Endothelial cell of umbilical vein (primary cell): ENCODE measurements at regions not wholly inside any gene's neighbourhood (a gene's known extent, or its start where the extent isn't known, plus 50 kb on each side); places are given as distances from the start of the nearest gene placed in this dataset.

Experiments used
- BruUV-seq: library from RNA; stranded (reverse); fragments of 400-500 nt; replicated peaks from 2 replicates; lab custom pipeline; 2021; lab: Mats Ljungman, UMichigan
- CTCF ChIA-PET: fragments of 300-600, 350-600 bp; sonication (Branson Sonifier 250); formaldehyde crosslinking; loops from one replicate; lab custom pipeline; 2021; ENCODE audit warnings: antibody characterized with exemption, inconsistent platforms; lab: Charles Lee
- POLR2A ChIA-PET: fragments of 300-600, 350-600 bp; sonication (Branson Sonifier 250); formaldehyde crosslinking; loops from one replicate; lab custom pipeline; 2021; ENCODE audit warnings: antibody characterized with exemption, inconsistent platforms; lab: Charles Lee
- DNase-seq: peaks from one replicate; pipeline ENCODE4 v3.0.0-alpha.2; 2011; ENCODE audit warnings: low read depth, low spot score
- FAIRE-seq: peaks from 2 replicates; lab custom pipeline; 2011; peaks lifted over from hg19 to GRCh38; lab: Jason Lieb, UNC
- H2AFZ ChIP-seq: 2 replicates; pipeline ENCODE4 v1.6.0; 2012; ENCODE audit warnings: low read depth, low read length, control low read depth, inconsistent platforms
- H3K27ac ChIP-seq: 2 replicates; pipeline ENCODE4 v1.5.1; 2011; ENCODE audit warnings: low read depth, mild to moderate bottlenecking, control low read depth, low read length, moderate library complexity; ENCODE audit not compliant: insufficient read depth
- H3K27me3 ChIP-seq, 2 experiments: 2 replicates each; pipeline versions ENCODE4 v1.6.0 to v1.6.1; 2011; ENCODE audit warnings: low read length in 2 of 2, mixed read lengths in 1 of 2; ENCODE audit not compliant: control insufficient read depth in 2 of 2, insufficient read depth in 2 of 2
- H3K36me3 ChIP-seq, 2 experiments: 2 replicates in 1 of 2; 3 replicates in 1 of 2; pipeline ENCODE4 v1.5.1; 2011; ENCODE audit warnings: low read length in 2 of 2, mild to moderate bottlenecking in 1 of 2, moderate library complexity in 1 of 2; ENCODE audit not compliant: control insufficient read depth in 2 of 2, insufficient read depth in 2 of 2; ENCODE audit errors: extremely low read depth in 1 of 2
- H3K4me1 ChIP-seq: 3 replicates; pipeline ENCODE4 v1.5.1; 2011; ENCODE audit warnings: mild to moderate bottlenecking, low read length; ENCODE audit not compliant: control insufficient read depth, insufficient read depth; ENCODE audit errors: extremely low read depth
- H3K4me2 ChIP-seq: 2 replicates; pipeline ENCODE4 v1.6.1; 2011; ENCODE audit warnings: low read length, control low read depth, mixed read lengths; ENCODE audit not compliant: insufficient read depth
- H3K4me3 ChIP-seq, 3 experiments: fragments of 200-600 bp in 1 of 3; sonication (generic), shearing (Covaris generic) in 1 of 3; replicated peaks in 1 of 3; 2 replicates each; pipeline ENCODE4 v1.5.1; 2011 to 2016; ENCODE audit warnings: control low read depth in 3 of 3, low read length in 3 of 3, mild to moderate bottlenecking in 2 of 3, inconsistent platforms in 1 of 3, low read depth in 1 of 3, moderate library complexity in 1 of 3; ENCODE audit not compliant: insufficient read depth in 1 of 3
- H3K79me2 ChIP-seq: 2 replicates; pipeline ENCODE4 v1.6.0; 2012; ENCODE audit warnings: low read length, inconsistent platforms; ENCODE audit not compliant: control insufficient read depth, insufficient read depth
- H3K9ac ChIP-seq: replicated peaks from 2 replicates; pipeline ENCODE3; 2011; ENCODE audit warnings: low read length, control low read depth; ENCODE audit not compliant: insufficient read depth; ENCODE audit errors: extremely low read depth
- H3K9me1 ChIP-seq: replicated peaks from 3 replicates; pipeline ENCODE4 v1.6.0; 2011; ENCODE audit warnings: mild to moderate bottlenecking, low read length; ENCODE audit not compliant: control insufficient read depth, insufficient read depth; ENCODE audit errors: extremely low read depth
- H3K9me3 ChIP-seq: replicated peaks from 2 replicates; pipeline ENCODE4 v1.5.1; 2012; ENCODE audit warnings: low read length, inconsistent platforms; ENCODE audit not compliant: control insufficient read depth, insufficient read depth
- H4K20me1 ChIP-seq: replicated peaks from 2 replicates; pipeline ENCODE3; 2011; ENCODE audit warnings: mild to moderate bottlenecking, low read length; ENCODE audit not compliant: control insufficient read depth, insufficient read depth; ENCODE audit errors: extremely low read depth
- EZH2 ChIP-seq: IDR thresholded peaks from 2 replicates; pipeline ENCODE4 v1.6.1; 2012; ENCODE audit warnings: borderline replicate concordance, low read depth, mild to moderate bottlenecking, moderate library complexity, low read length, inconsistent platforms; ENCODE audit not compliant: severe bottlenecking
- FOS ChIP-seq: IDR thresholded peaks from 2 replicates; pipeline ENCODE4 v1.6.1; 2011; ENCODE audit warnings: mild to moderate bottlenecking, low read length, moderate library complexity, borderline replicate concordance; ENCODE audit not compliant: insufficient read depth
- GATA2 ChIP-seq: IDR thresholded peaks from 2 replicates; pipeline ENCODE4 v1.7.0; 2011; ENCODE audit warnings: low read depth, mild to moderate bottlenecking, moderate library complexity, mixed read lengths, low read length; ENCODE audit not compliant: insufficient read length, insufficient read depth
- JUN ChIP-seq: IDR thresholded peaks from 2 replicates; pipeline ENCODE4 v1.6.1; 2011; ENCODE audit warnings: borderline replicate concordance, low read depth; ENCODE audit not compliant: insufficient read length, insufficient read depth
- MYC ChIP-seq: IDR thresholded peaks from one replicate; pipeline ENCODE4 v1.6.1; 2011; ENCODE audit warnings: mild to moderate bottlenecking, low read depth, low read length
- POLR2A ChIP-seq: IDR thresholded peaks from 2 replicates; pipeline ENCODE4 v1.6.1; 2012; ENCODE audit warnings: low read depth, mild to moderate bottlenecking, control low read depth, low read length
- POLR2AphosphoS5 ChIP-seq: IDR thresholded peaks from 2 replicates; pipeline ENCODE4 v1.6.1; 2012; ENCODE audit warnings: low read depth, mild to moderate bottlenecking, control low read depth, low read length, moderate library complexity; ENCODE audit not compliant: insufficient read depth
- dilution Hi-C: fragments of 300-500 bp; cut with MboI; formaldehyde crosslinking; loops from one replicate; pipeline ENCODE4 v1.15.0; 2019; ENCODE audit warnings: low sequenced_read_pairs; ENCODE audit not compliant: extremely low pct_ligation_motif_present
- intact Hi-C: fragments of 100-400 bp; cut with micrococcal nuclease; formaldehyde crosslinking; loops from one replicate; pipeline ENCODE4 v1.10.0; 2022
- TF ChIP-seq, protein P1 (sequence below): IDR thresholded peaks from 2 replicates; pipeline ENCODE4 v1.6.1; 2011; ENCODE audit not compliant: insufficient read depth, insufficient read length
- TF ChIP-seq, protein P2 (sequence below), 2 donors: IDR thresholded peaks; 1 replicate in 1 of 2; 2 replicates in 1 of 2; pipeline ENCODE4 v1.5.1; 2011; ENCODE audit warnings: low read length in 2 of 2, mild to moderate bottlenecking in 2 of 2, moderate library complexity in 2 of 2, control low read depth in 1 of 2, inconsistent platforms in 1 of 2, low read depth in 1 of 2; ENCODE audit not compliant: insufficient read depth in 1 of 2; ENCODE audit errors: extremely low read depth in 1 of 2

DNA sequence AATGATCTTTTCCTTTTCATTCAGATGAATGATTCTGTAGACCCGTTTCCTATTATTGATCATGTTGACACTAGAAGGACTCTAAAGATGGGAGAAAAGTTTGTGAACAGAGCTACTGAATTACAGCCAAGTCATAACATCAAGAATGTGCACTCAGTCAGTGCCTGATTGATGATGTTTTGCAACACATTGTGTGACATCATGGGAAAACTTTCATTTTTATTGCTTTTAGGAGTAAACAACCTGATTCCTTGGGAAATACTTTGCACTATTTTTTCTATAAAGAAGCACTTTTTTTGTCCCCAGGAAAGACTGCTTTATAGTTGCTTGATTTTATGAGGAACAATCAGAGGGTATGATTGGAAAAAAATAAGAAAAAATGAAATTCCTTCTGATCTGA, 383.8 kb upstream of the JAG1 start:
- Histone ChIP-seq H3K4me2 (no peak overlapping the region), H3K9me3 (no peaks in the 10 kb centered on the region), H2AFZ (no peak overlapping the region), H3K4me3 (no peak overlapping the region), H3K27ac (no peak overlapping the region), H3K4me1 (peaks cover 4% of the 10 kb centered on the region), H4K20me1 (no peaks in the 10 kb centered on the region), H3K27me3 (no peaks in the 10 kb centered on the region), H3K9ac (no peak overlapping the region), H3K79me2 (no peaks in the 10 kb centered on the region), H3K9me1 (no peaks in the 10 kb centered on the region), H3K36me3 (no peaks in the 10 kb centered on the region)
- dilution Hi-C loops (no loop called here), intact Hi-C loops (no loop called here)
- no TSS peak for BruUV-seq
- no peak for TF ChIP-seq JUN
- TF ChIP-seq POLR2AphosphoS5, result no peak
- no peak for TF ChIP-seq MYC
- TF ChIP-seq, protein P1, sequence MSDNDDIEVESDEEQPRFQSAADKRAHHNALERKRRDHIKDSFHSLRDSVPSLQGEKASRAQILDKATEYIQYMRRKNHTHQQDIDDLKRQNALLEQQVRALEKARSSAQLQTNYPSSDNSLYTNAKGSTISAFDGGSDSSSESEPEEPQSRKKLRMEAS, result no peak
- TF ChIP-seq FOS, result no peak
- TF ChIP-seq GATA2, result no peak
- TF ChIP-seq EZH2, result no peak
- DNase-seq, result peak; percentile 35
- ChIA-PET POLR2A (no interaction called here), CTCF (no interaction called here)
- FAIRE-seq, result no peak

DNA sequence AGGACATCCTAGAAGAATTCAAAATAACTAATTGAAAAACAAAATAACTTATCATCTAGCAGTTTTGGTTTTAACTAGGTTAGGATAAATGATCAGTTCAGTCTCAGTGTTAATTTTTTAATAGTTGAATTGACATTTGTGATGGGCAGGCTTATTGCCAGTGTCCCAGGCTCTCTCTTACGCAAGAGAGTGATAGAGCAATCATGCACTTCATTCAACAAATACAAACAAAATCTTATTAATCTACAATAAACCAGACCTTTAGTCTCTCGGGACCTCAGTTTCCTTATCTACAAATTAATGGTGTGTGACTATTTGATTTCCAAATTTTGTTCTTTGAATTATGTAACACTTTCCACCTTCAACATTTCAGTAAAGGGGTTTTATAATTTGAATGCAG, 385.9 kb upstream of the JAG1 start:
- no peak overlapping the region for H2AFZ ChIP-seq
- dilution Hi-C loops, result no loop called here
- no peak overlapping the region for H3K27ac ChIP-seq
- no peaks in the 10 kb centered on the region for H3K9me1 ChIP-seq
- BruUV-seq, result no TSS peak
- H4K20me1 ChIP-seq, result no peaks in the 10 kb centered on the region
- TF ChIP-seq GATA2, result no peak
- TF ChIP-seq POLR2A, result no peak
- no peak for TF ChIP-seq MYC
- TF ChIP-seq FOS, result no peak
- TF ChIP-seq EZH2, result no peak
- no peak for TF ChIP-seq POLR2AphosphoS5
- TF ChIP-seq, protein P2, sequence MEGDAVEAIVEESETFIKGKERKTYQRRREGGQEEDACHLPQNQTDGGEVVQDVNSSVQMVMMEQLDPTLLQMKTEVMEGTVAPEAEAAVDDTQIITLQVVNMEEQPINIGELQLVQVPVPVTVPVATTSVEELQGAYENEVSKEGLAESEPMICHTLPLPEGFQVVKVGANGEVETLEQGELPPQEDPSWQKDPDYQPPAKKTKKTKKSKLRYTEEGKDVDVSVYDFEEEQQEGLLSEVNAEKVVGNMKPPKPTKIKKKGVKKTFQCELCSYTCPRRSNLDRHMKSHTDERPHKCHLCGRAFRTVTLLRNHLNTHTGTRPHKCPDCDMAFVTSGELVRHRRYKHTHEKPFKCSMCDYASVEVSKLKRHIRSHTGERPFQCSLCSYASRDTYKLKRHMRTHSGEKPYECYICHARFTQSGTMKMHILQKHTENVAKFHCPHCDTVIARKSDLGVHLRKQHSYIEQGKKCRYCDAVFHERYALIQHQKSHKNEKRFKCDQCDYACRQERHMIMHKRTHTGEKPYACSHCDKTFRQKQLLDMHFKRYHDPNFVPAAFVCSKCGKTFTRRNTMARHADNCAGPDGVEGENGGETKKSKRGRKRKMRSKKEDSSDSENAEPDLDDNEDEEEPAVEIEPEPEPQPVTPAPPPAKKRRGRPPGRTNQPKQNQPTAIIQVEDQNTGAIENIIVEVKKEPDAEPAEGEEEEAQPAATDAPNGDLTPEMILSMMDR (IDR thresholded peaks at IDR 0.05; ENCODE audit: extremely low read depth in 1 of 2, insufficient read depth in 1 of 2, low read depth in 1 of 2, low read length in 2 of 2), result no peak
- no peak for TF ChIP-seq JUN
- TF ChIP-seq, protein P1, result no peak
- no peaks in the 10 kb centered on the region for H3K36me3 ChIP-seq
- intact Hi-C loops, result no loop called here
- H3K9me3 ChIP-seq, result no peaks in the 10 kb centered on the region
- FAIRE-seq (no peak), DNase-seq (no peak)
- H3K9ac ChIP-seq, result no peak overlapping the region
- H3K27me3 ChIP-seq, result no peaks in the 10 kb centered on the region
- no peaks in the 10 kb centered on the region for H3K79me2 ChIP-seq
- ChIA-PET POLR2A (interaction anchor here (0.6 kb wide), 1 partner anchor 21 kb away, joined by 3 read pairs; no protein-coding TSS in a partner anchor), CTCF (no interaction called here)
- no peak overlapping the region for H3K4me3 ChIP-seq
- peaks cover 4% of the 10 kb centered on the region for H3K4me1 ChIP-seq
- H3K4me2 ChIP-seq, result no peak overlapping the region
